Stimulated activated CD4-positive, alpha-beta T cell treated with anti-CD3 and anti-CD28 coated beads, TNF-alpha, amount 100 ng/mL, for 48 hours (primary cell): ENCODE measurements at regions not wholly inside any gene's neighbourhood (a gene's known extent, or its start where the extent isn't known, plus 50 kb on each side); places are given as distances from the start of the nearest gene placed in this dataset.
"Not testable (repeated sequence)": the region's sequence is repeated elsewhere in the genome, so short reads cannot be mapped to it uniquely, and the experiment has no call there.

Experiments
- DNase-seq, 3 donors: peaks; one replicate each; pipeline ENCODE4 v3.0.0-alpha.2; 2020; ENCODE audit warnings: low read depth in 3 of 3

DNA sequence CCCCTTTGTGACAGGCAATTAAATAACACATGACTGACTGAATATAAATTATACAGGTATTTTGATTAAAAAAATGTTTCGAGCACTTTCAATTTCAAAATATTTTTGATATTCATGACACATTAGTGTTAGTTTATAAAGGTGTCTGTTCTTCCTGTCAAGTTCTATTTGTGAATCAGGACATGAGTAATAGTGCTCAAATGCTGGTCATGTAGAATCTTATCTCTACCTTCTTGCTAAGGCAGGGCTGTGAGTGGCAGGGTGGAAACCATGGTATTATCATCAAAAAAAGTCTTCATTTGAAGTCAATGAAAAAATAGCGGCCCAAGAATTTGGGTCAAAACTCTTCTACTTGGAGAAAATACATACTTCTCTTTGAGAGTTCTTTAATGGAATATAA, 250.2 kb downstream of the DACT1 start:
- no peak for DNase-seq

DNA sequence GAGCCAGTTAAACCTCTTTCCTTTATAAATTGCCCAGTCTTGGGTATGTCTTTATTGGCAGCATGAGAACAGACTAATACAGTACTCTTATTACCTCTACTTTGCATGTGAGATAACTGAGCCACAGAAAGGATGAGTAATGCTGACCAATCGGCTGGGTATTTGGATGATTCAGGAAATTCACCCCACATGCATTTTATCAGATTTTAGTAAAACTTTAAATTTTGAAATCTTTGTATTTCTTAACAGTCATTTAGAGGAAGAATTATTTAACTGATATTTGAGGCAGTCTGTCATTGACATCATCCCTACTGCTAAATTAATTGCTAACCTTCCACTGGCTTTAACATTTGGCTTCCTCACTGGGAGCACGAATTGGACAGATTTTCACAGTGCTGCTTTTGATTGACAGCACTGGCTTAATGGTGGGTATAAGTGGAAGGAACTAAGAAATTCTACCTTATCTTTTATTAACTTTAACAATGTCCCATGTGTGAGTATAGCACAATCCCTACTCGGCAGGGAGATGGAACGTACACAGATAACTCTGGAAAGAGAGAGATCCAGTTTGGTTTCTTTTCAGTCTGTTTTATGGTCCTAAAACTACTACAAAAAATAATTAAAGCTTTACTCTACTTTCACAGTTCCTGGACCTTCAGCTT, 261.0 kb downstream of the DACT1 start:
- DNase-seq, result no peak

DNA sequence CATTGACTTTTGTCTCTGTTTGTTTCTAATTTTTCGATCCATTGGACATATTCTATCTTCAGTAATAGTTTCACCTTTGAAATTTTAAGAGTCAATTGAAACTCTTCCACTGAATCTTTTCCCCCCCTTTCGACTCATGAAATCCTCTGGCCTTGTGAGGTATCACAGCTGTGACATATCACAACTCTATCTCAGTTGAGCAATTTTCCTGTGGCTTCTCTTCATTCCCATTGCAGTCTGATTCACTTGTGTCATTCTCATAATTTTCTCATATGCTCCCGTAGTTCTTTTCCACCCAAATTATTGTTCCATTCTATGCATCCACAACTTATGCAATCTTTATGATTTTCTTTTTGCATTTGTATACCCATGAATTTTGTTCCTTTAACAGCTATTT, 261.6 kb downstream of the DACT1 start:
- DNase-seq, result no peak

DNA sequence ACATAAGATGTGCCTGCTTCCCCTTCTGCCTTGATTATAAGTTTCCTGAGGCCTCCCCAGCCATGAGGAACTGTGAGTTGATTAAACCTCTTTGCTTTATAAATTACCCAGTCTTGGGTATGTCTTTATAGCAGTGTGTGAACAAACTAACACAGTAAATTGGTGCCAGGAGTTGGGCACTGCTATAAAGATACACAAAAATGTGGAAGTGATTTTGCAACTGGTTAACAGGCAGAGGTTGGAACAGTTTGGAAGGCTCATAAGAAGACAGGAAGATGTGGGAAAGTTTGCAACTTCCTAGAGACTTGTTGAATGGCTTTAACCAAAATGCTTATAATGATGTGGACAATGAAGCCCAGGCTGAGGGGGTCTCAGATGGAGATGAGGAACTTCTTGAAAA, 264.1 kb downstream of the DACT1 start:
- no peak for DNase-seq

DNA sequence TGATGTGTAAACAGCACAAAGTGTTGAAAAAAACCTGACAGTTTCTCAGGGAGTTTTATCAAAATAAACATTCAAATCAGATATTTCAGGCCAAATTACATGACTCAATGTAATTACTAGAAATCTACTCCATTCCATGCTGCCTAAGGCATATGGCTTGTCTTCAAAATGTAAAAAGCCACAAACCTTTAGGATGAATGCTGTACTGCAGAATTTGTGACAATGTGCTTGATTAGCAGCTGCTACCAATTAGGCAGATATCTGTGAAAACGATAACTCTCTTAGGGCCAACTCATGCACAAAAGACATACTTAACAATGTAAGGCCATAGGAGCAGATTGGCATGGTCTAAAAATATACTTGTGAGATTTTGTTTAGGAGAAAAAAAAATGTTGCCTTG, 267.0 kb downstream of the DACT1 start:
- no peak for DNase-seq

DNA sequence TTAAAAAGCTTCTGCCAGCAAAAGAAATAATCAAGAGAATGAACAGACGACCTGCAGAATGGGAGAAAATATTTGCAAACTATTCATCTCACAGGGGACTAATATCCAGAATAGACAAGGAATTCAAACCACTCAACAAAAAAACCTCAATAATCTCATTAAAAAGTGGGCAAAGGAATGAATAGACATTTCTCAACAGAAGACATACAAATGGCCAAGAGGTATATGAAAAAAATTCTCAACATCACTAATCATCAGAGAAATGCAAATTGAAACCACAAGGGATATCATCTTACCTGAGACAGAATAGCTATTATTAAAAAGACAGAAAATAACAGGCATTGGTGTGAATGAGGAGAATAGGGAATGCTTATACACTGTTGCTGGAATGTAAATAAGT, 270.0 kb downstream of the DACT1 start:
- DNase-seq, result no peak

DNA sequence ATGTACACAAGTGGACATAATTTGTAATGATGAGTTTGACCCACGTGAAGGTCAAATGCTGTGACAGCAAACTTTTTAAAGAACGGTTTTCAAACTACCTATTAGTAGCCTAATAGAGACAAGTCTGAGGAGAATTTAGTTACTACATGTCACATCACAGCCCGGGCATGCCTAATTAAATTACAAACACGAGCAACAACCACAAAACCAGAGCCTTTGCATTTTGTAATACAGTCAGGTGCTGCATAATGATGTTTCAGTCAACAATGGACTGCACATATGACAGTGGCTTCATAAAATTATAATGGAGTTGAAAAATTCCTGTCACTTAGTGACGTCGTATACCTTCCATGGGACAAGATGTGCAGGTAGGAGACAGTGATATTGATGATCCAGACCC, 274.5 kb downstream of the DACT1 start:
- no peak for DNase-seq

DNA sequence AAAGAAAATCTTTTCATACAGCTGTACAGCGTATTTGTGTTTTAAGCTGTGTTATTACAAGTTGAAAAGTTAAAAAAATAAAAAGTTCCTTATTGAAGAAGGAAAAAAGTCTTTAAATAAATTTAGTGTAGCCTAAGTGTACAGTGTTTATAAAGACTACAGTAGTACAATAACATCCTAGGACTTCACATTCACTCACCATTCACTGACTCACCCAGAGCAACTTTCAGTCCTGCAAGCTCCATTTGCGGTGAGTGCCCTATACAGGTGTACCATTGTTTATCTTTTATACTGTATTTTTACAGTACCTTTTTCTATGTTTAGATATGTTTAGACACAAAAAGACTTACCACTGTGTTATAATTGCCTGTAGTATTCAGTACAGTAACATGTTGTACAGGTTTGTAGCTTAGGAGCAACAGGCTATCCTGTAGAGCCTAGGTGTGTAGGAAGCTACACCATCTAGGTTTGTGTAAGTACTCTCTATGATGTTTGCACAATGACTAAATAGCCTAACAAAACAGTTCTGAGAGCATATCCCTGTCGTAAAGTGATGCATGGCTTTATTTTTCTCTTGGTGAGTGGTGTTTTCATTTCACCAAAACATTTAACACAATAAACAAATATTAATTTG, 275.2 kb downstream of the DACT1 start:
- DNase-seq, result no peak

DNA sequence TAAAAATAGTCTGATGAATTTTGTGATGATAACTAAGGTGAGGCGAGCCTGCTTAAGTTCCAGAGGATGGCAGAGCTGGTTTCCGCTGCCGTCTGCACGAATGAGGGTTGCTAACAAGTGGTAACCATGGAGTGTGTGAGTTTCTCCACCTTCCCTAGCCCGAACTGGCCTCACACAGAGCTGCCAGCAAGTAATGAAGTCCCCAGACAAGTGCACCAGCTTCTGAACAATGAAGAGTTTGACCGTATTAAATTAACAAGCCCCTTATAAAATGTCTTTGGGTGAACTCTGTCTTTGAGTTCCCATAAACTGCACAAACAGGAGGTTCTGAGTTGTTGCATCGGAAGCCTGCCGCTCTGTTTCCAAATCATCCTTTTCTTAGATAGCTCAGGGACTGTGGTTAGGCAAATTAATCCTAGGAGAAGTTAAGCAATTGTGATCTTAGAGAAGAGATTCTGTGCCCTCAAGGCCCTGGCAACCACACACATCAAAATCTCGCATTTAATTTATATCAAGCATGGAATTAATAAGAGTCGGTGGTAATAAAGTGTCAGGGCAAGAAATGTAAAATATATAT, 274.1 kb upstream of the DAAM1 start:
- no peak for DNase-seq

DNA sequence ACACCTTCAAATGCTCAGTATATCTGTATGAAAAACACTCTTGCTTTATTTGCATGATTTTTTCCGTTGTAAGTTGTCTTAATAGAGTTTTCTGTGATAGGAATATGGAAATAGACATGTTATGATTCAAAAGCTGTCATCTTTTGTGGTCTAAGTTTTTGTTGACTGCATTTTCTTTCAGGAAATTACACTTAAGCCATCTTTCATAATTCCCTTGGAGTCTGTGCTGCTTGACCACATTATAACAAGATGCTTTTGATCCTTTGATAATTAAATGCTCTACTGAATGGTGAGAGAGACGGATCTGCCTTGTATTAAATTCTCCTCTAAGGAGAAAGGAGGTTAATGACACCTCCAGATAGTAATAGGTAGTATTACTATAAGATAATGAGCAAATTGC, 272.8 kb upstream of the DAAM1 start:
- no peak for DNase-seq

DNA sequence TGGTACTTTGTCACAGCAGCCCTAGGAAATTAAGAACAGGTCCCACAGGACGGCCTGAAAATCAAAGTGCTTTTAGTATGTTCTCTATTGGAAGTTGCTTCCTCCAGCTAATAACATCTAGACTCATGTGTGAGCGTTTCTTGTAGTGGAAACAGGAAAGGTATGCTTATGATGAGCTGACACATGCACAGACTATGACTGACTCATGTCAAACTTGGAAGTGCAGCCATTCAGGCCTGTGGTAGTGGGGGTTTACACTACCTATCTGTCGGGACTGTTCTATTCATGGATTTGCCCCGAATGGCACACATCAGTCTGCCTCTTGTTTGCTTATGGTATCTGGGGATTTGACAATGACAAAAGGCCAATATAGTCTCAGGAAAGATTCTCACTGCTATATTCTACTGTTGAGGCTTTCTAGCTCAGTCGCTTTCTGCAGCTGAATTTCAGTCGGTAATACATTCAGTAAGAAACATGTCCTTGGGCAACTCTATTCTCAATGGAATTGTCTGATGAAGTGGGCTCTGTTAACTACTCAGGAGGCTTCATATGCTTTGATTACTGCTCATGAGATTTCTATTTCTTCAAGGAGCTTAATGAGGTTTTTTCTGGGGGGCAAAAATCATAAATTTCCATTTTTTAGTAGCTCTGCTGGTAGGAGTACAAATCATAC, 270.3 kb upstream of the DAAM1 start:
- no peak for DNase-seq

DNA sequence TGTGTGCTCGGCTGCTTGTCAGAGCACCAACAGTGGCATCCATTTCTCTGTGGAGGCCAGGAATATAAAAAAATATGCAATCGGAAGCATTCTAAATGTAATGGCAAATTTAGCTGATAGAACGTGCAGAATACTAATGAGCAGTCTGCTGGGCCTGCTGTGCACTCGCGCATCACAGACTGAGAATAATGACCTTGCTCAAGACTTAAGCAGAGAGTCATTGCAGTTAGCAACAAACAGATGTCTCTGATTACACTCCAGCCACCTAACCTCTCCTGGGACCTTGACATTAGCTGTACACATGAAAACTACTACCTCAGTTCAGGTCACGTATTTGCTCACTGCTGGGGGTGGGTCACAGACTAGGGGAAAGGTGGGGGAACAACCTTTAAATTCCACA, 269.2 kb upstream of the DAAM1 start:
- DNase-seq, result no peak

DNA sequence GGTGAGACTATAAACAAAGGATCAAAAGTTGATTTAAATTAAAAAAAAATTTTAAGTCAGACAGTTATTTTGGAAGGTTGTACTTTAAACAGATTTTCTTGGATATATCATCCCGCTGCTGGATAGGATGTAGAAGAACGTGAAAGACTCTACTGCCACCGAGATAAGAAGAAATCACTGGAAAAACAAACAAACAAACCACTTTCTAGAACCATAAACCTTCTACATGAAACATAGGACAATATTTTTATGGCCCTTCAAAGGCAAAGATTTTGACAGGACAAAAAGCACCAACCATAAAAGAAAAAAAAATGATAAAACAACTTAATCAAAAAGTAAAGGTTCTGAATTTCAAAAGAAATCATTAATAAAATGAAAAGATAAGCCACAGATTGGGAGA, 268.2 kb upstream of the DAAM1 start:
- no peak for DNase-seq

DNA sequence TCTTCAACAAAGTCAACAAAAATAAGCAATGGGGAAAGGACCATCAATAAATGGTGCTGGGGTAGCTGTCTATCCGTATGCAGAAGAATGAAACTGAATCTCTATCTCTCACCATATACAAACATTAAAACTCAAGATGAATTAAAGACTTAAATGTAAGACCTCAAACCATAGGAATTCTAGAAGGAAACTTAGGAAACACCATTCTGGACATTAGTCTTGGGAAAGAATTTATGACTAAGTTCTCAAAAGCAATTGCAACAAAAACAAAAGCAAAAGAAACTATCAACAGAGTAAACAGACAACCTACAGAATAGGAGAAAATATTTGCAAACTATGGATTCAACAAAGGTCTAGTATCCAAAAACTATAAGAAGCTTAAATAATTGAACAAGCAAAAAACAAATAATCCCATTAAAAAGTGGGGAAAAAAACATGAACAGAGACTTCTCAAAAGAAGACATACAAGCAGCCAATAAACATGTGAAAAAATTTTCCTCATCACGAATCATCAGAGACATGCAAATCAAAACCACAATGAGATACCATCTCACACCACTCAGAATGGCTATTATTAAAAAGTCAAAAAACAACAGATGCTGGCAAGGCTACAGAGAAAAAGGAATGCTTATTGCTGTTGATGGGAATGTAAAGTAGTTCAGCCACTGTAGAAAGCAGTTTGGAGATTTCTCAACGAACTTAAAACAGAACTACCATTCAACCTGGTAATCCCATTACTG, 266.1 kb upstream of the DAAM1 start:
- not testable (repeated sequence) for DNase-seq

DNA sequence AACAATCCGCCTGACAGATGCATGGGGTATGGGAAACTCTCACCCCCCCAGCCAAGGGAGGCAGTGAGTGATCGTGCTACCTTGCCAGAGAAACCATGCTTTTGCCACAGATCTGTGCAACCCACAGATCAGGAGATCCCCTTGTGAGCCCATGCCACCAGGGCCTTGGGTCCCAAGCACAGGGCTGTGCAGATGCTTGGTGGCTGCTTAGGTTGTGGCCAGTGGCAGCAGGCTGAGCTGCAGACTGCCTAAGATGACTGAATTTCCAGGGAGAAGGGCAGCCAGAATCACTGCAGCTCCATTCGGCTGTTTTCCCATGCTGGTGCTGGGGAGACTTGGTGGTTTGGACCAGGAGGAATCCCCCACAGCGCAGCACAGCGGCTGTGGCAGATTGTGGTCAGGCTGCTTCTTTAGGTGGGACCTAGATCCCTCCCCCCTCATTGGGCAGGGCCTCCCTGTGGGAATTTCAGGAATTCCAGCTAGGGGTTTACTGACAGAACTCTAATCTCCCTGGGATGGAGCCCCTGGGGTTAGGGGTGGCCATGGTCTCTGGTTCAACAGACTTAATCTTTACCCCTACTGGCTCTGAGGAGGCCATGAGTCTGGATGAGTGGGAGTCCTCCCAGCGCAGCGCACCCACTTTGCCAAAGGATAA, 264.6 kb upstream of the DAAM1 start:
- DNase-seq, result no peak

DNA sequence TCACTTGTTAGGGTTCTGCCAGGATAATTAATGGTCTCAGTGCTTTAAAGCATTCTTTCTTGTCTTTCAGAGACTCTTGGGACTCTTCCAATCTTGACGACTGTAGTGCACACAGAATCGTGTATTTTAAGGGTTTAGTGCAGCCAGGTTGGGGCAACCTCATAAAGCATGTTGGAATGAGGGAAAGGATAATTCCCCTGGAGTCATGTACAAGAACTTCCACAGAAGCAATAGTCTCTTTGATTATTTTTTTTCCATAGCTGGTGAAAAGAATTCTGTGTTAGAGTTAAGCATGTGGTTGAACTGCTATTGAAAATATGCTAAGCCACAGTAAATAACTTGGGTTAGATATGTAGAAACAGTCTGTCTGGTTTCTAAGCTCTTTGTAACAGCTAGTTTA, 246.8 kb upstream of the DAAM1 start:
- no peak for DNase-seq

DNA sequence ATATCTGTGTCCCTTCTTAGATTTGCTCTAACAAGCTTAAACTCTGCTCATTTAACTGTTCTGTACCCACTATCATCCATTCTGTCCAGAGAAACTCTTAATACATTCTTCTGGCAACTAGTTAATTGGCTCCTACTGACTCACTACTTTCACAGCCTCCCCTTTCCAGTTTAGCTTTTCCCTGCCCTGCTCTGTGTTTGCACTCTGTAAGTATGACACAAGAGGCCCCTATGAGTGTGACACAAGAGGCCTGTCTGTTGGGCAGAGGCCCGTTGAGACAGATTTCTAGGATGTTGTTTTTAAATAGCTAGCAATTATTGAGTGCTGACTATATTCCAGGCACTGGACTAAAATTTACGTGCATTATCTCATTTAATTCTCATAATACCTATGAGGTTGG, 246.0 kb upstream of the DAAM1 start:
- DNase-seq, result no peak

DNA sequence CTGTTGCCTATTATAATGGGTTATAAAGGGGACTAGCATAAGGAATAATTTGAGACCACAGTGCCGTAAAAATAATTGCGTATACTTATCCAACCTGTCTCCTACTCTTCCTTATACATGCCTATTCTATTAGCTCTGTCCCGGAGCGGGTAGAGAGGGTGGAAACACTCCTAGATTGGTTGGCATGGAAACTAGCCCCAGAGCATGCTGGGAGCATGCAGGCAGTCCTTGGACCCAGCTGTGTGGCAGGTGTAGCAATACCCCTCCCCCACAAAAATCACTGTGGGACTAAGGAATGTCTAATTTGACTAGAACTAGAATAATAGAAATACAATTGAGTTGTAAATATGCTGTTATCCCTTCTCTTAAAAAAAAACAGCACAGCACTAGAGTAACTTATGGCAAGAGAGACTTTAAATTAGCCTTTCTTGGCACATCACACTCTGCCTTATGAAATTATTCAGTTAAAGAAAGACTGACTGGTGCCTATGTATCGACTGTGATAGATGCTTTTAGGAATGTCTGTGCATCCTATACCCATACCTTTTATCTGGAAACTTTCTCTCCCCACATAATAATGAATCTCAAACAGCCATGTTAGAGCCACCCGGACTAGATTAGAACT, 244.0 kb upstream of the DAAM1 start:
- no peak for DNase-seq

DNA sequence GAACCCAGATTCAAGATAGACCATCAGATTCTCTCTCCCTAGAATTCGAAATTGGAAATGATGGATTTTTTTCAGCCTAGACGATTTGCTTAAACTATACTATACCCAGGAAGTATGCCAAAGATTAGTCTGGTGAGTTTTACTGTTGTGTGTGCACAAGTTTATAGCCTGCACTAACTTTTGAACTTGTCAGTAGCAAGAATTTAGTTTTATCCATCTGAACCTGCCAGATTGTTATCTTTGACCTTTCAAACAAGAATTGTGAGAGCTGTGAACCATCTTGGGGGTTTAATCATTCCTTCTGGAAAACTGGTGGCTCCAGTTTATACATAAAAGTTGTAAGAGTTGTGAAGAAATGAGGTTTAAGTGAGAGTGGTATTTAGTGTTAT, 243.5 kb upstream of the DAAM1 start:
- no peak for DNase-seq

DNA sequence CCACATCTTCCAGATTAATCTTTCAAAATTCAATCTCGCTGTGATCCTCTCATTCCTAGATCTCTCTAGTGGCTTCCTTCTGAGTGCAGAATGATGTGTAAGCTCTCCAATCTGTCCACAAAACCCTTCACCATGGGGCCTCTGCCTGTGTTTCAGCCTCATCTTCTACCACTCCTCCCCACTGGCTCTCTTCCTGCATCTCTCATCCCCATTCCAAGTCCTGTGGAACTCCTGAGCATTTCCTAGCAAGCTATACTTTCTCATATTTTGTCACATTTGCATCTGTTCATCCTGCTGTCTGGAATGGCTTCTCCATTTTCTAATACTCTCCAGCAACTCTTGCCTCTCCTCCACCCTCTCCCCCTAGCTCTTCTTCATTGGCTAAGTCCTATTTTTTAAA, 242.0 kb upstream of the DAAM1 start:
- DNase-seq, result no peak

DNA sequence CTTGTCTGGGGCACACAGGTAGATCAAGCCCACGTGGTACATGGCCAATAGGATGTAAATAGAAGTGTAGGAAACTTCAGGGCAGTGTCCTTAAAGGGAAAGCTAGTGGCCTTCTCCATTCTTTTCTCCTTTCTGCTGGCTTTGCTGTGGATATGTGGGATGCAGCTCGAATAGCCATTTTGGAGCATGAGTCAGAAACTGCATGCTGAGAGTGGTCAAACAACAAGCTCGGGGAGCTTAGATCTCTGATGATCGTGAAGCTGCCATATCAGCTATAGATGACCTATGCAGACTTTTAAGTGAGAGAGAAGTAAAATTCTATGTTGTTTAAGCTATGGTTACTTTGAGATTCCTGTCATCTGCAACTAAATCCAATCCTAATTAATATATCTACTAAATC, 241.3 kb upstream of the DAAM1 start:
- DNase-seq, result no peak
